HCT116 (cell line): ENCODE measurements at regions not wholly inside any gene's neighbourhood (a gene's known extent, or its start where the extent isn't known, plus 50 kb on each side); places are given as distances from the start of the nearest gene placed in this dataset.

Experiments used
- CTCF ChIP-seq, 3 experiments: fragments of 200-600 bp in 1 of 3; sonication (generic) in 1 of 3; IDR thresholded peaks in 2 of 3; conservative IDR thresholded peaks in 1 of 3; 2 replicates each; pipeline ENCODE4 v1.5.1; 2012 to 2017; ENCODE audit warnings: low read depth in 2 of 3, low read length in 2 of 3, antibody characterized with exemption in 1 of 3, borderline replicate concordance in 1 of 3, control low read depth in 1 of 3, mild to moderate bottlenecking in 1 of 3, mixed read lengths in 1 of 3, mixed run types in 1 of 3, moderate library complexity in 1 of 3; ENCODE audit not compliant: insufficient read depth in 1 of 3
- POLR2AphosphoS5 ChIP-seq: IDR thresholded peaks from 2 replicates; pipeline ENCODE4 v1.6.1; 2011; ENCODE audit warnings: mild to moderate bottlenecking, low read depth, low read length, moderate library complexity

GRCh38 chr4:110676241-110676640 lies 53.4 kb upstream of the PITX2 start:
- no peak for TF ChIP-seq POLR2AphosphoS5
- no peak for TF ChIP-seq CTCF (IDR thresholded peaks at IDR 0.05 in 2 of 3, conservative IDR thresholded peaks at IDR 0.05 in 1 of 3; ENCODE audit: borderline replicate concordance in 1 of 3, insufficient read depth in 1 of 3, low read depth in 2 of 3, low read length in 2 of 3)
